Stimulated activated naive B cell treated with anti-CD40 and anti-IgM and Interleukin-4, amounts not matched to agents 10 μg/mL and 1 μg/mL and 100 μg/mL, for 72 hours (primary cell): ENCODE measurements at regions not wholly inside any gene's neighbourhood (a gene's known extent, or its start where the extent isn't known, plus 50 kb on each side); places are given as distances from the start of the nearest gene placed in this dataset.

Experiments
- ATAC-seq, 2 donors: fragments of 150-1000 bp; cut with Tn5 transposase; replicated peaks; 2 replicates each; pipeline ENCODE4 v1.10.0; 2021; ENCODE audit warnings: moderate library complexity in 1 of 2
- DNase-seq: peaks from one replicate; pipeline ENCODE4 v3.0.0; 2021
- H3K27ac Mint-ChIP-seq: one replicate; pipeline ENCODE4 v1.8.0; 2022; ENCODE audit warnings: mild to moderate bottlenecking, mixed read lengths
- H3K27me3 Mint-ChIP-seq, 2 donors: one replicate each; pipeline ENCODE4 v1.8.0; 2022; ENCODE audit warnings: mixed read lengths in 2 of 2
- H3K36me3 Mint-ChIP-seq, 2 donors: one replicate each; pipeline ENCODE4 v1.8.0; 2022; ENCODE audit warnings: mixed read lengths in 2 of 2, mild to moderate bottlenecking in 1 of 2
- H3K4me1 Mint-ChIP-seq, 2 donors: one replicate each; pipeline ENCODE4 v1.8.0; 2022; ENCODE audit warnings: mixed read lengths in 2 of 2, mild to moderate bottlenecking in 1 of 2
- H3K4me3 Mint-ChIP-seq, 2 donors: one replicate each; pipeline ENCODE4 v1.8.0; 2022; ENCODE audit warnings: mild to moderate bottlenecking in 2 of 2, mixed read lengths in 2 of 2, moderate library complexity in 1 of 2
- H3K9me3 Mint-ChIP-seq, 2 donors: one replicate each; pipeline ENCODE4 v1.8.0; 2022; ENCODE audit warnings: mixed read lengths in 2 of 2, mild to moderate bottlenecking in 1 of 2

DNA sequence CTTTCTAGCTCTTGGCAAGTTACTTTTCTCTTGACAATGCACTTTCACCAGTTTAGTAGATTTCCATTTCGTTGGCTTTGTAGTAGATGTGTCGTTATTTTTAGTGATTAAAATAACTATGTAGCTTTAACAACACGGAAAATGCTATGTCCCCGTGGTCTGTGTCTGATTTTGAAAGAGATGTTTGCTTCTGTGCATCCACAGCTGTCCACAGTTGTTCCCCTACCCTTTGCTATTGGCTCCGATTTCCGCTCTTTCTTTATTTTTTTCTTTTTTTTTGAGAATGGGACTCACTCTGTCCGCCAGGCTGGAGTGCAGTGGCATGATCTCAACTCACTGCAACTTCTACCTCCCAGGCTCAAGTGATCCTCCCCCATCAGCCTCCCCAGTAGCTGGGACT, 533.9 kb downstream of the IRX1 start:
- DNase-seq (no peak), ATAC-seq (no peak)
- Mint-ChIP-seq H3K4me1 (no peaks in the 10 kb centered on the region), H3K36me3 (no peaks in the 10 kb centered on the region), H3K9me3 (peaks cover 1 to 4% of the 10 kb centered on the region in 2 donors), H3K27me3 (peaks cover 0 to 2% of the 10 kb centered on the region in 2 donors), H3K4me3 (no peak overlapping the region), H3K27ac (no peak overlapping the region)

DNA sequence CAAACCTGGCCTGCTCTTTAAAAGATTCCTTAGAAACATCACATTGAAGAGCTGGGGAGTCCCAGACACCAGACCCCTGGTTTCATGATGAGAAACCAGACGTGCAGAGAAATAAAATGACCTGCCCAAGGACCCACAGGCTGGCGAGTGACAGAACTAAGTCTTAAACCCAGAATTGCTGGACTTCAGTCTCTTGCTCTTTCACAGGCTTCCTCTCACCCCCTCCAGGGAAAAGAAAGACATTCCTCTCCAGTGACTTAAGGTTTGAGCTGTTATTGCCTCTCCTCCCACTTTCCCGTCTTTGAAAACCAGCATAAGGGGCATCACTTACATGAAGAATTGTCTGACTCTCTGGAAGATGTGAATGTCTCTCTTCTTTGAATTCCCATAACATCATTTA, 535.2 kb downstream of the IRX1 start:
- Mint-ChIP-seq H3K27ac (no peak overlapping the region), H3K4me3 (no peak overlapping the region), H3K27me3 (no peaks in the 10 kb centered on the region), H3K9me3 (no peaks in the 10 kb centered on the region), H3K4me1 (no peaks in the 10 kb centered on the region), H3K36me3 (no peaks in the 10 kb centered on the region)
- ATAC-seq (no peak), DNase-seq (no peak)

DNA sequence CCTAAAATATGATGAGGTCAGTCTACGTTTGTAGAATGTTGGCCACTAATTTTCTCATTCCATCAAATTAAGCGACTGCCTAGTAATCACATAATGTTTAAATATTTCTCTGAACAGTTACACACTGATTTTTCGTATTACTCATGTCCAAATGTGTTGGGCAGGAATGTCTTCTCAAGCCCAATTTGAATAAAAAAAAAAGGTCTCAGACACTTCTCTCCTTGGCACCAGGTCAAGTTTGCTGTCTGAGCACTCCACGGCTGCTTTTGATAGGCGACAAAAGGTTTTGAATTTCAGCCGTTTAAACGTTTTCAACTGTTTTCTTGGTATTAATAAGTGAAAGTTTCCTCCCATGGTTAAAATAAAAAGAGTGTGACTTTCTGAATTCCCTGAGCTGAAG, 542.1 kb downstream of the IRX1 start:
- no peak for DNase-seq

DNA sequence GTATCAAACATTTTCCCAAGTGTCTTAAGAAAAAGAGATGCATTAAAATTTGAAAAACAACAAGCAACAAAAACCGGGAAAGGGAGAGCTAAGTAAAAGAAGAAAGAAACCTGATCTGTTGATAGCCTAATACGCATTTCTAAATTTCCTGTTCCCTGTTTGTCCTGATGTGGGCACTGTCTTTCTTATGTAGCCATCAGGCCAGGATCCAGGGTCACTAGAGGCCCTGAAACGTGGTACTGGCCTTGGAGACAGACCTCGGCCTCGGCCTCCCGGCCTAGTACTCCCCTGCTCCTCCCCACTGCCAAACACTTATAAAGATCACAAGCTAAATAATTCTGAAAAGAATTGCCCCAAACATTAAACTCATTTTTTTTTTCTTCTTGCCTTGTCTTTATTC, 547.2 kb downstream of the IRX1 start:
- Mint-ChIP-seq H3K9me3 (peaks cover 3 to 7% of the 10 kb centered on the region in 2 donors), H3K27ac (no peak overlapping the region), H3K36me3 (no peaks in the 10 kb centered on the region), H3K4me1 (no peaks in the 10 kb centered on the region), H3K27me3 (no peaks in the 10 kb centered on the region), H3K4me3 (no peak overlapping the region)
- no peak for ATAC-seq
- no peak for DNase-seq

More for the DNA sequence above, 542.1 kb downstream of the IRX1 start:
- no peaks in the 10 kb centered on the region for H3K27me3 Mint-ChIP-seq
- no peaks in the 10 kb centered on the region for H3K4me1 Mint-ChIP-seq
- H3K4me3 Mint-ChIP-seq: no peak overlapping the region
- ATAC-seq: no peak
- H3K27ac Mint-ChIP-seq: no peak overlapping the region
- H3K9me3 Mint-ChIP-seq: peaks cover 3 to 7% of the 10 kb centered on the region in 2 donors
- H3K36me3 Mint-ChIP-seq: no peaks in the 10 kb centered on the region

DNA sequence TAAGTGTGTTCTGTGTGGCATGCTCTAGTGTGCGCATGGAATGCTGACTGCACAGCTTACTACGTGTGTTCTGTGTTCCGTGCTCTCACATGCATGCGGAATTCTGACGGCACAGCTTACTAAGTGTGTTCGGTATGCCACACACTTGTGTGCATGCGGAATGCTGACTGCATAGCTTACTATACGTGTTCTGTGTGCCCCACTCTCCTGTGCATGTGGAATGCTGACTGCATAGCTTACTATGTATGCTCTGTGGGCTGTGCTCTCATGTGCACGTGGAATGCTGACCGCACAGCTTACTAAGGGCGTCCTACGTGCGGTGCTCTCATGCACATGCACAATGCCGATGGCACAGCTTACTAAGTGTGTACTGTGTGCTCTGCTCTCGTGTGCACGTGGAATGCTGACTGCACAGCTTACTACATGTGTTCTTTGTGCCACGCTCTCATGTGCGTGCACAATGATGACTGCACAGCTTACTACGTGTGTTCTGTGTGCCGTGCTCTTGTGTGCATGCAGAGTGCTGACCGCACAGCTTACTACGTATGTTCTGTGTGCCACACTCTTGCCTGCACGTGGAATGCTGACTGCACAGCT, 548.9 kb downstream of the IRX1 start:
- no peak overlapping the region for H3K27ac Mint-ChIP-seq
- peaks cover 2 to 7% of the 10 kb centered on the region in 2 donors for H3K9me3 Mint-ChIP-seq
- H3K4me1 Mint-ChIP-seq: no peaks in the 10 kb centered on the region
- no peak for ATAC-seq
- no peak overlapping the region for H3K4me3 Mint-ChIP-seq
- DNase-seq: no peak
- H3K36me3 Mint-ChIP-seq: no peaks in the 10 kb centered on the region
- no peaks in the 10 kb centered on the region for H3K27me3 Mint-ChIP-seq

DNA sequence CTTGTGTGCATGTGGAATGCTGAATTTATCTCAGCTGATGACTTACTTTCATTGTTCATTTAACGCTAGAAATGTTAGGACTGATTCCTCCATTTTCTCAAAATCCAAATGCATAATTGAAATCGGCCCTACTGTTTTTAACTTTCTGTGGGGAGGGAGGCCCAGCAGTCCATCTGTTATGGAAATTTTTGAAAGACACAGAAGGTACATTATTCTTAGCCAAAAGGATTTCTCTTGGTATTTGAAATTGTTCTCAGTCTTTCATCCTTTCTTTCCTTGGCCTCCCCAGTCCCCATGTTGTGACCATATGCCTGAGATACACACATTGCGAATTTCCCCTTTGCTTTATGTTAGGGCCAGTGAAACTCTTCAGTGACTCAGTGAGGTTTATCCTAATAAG, 549.9 kb downstream of the IRX1 start:
- ATAC-seq: no peak
- Mint-ChIP-seq H3K27ac (no peak overlapping the region), H3K4me3 (no peak overlapping the region), H3K9me3 (no peaks in the 10 kb centered on the region), H3K36me3 (no peaks in the 10 kb centered on the region), H3K27me3 (no peaks in the 10 kb centered on the region), H3K4me1 (no peaks in the 10 kb centered on the region)
- DNase-seq: no peak

DNA sequence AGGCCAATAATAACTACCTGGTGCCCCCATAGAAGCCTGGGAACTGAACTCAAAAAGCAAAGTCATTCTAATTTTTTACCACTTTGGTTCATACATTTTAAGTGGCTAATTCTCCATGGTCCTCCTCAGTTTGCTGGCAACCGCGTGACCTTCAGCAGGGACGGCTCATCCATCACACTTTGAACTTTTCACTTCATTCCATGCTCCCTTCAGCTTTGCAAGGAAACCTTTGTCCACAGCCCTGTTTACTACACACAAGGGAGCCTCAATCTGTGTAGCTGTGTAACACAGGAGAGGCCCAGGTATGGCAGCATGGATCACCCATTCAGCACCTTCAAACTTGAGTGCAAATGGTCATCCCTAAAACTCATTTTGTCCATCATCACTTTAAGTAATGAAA, 552.4 kb downstream of the IRX1 start:
- Mint-ChIP-seq H3K4me3 (no peak overlapping the region), H3K4me1 (no peaks in the 10 kb centered on the region), H3K9me3 (no peaks in the 10 kb centered on the region), H3K27me3 (no peaks in the 10 kb centered on the region), H3K36me3 (no peaks in the 10 kb centered on the region), H3K27ac (no peak overlapping the region)
- ATAC-seq (no peak), DNase-seq (no peak)

DNA sequence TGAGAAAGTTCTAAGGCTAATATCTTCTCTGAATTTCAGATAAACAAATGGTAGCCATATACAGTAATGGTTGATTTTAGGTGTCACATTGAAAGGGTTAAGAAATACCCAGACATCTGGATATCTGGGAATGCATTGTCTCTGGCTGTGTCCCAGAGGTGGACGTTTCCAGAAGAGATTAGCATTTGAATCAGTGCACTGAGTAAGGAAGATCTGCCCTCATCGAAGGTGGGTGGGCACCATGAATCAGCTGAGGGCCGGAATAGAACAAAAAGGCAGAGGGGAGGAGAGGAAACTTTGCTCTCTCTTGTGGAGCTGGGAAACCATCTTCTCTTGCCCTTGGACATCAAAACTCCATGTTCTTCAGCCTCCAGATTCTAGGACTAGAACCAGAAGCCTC, 554.4 kb downstream of the IRX1 start:
- ATAC-seq (no peak), DNase-seq (no peak)
- H3K4me1 Mint-ChIP-seq: no peaks in the 10 kb centered on the region
- H3K9me3 Mint-ChIP-seq: no peaks in the 10 kb centered on the region
- H3K27me3 Mint-ChIP-seq: no peaks in the 10 kb centered on the region
- no peak overlapping the region for H3K4me3 Mint-ChIP-seq
- H3K36me3 Mint-ChIP-seq: no peaks in the 10 kb centered on the region
- no peak overlapping the region for H3K27ac Mint-ChIP-seq

DNA sequence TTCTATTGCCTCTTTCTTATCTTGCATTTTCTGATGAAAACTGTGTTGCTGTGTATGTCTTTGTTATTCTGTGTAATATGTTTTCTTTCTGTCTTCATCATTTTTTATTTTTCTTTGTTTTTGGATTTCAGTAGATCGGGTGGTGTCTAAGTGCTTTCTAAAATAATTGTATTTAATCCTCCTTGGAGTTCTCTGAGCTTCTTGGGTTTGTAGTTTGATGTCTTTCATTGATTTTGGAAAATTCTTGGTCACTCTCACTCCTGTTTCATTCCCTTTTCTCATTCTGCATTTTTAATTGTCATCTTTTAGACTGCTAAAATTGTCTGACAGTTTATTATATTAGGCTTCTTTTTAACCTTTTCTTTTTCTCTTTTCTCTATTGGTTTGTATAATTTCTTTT, 560.5 kb downstream of the IRX1 start:
- DNase-seq: no peak

DNA sequence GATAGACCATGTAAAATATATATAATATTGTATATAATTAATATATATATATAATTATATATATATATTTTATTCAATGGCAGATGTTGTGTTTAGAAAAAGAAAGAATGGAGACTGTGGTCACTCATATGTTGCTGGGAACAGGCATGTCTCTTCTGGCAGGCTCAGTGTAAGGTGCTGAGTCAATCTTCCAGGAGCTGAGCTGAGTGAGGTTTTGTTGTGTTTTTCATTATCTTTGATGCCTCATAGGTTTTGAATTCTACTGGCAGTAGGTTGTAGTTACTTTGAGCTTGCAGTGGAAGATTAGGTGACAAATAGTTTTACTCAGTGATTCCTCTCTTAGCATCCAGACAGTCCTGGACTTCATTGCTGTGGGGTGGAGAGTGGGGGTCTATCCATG, 561.3 kb downstream of the IRX1 start:
- DNase-seq: no peak
- Mint-ChIP-seq H3K27ac (no peak overlapping the region), H3K4me1 (peaks cover 0 to 4% of the 10 kb centered on the region in 2 donors), H3K9me3 (no peaks in the 10 kb centered on the region), H3K4me3 (no peak overlapping the region), H3K36me3 (no peaks in the 10 kb centered on the region), H3K27me3 (no peaks in the 10 kb centered on the region)
- ATAC-seq: no peak

More for the DNA sequence above, 560.5 kb downstream of the IRX1 start:
- Mint-ChIP-seq H3K4me1 (peaks cover 0 to under 1% of the 10 kb centered on the region in 2 donors), H3K27me3 (no peaks in the 10 kb centered on the region), H3K9me3 (no peaks in the 10 kb centered on the region), H3K27ac (no peak overlapping the region), H3K4me3 (no peak overlapping the region), H3K36me3 (no peaks in the 10 kb centered on the region)
- no peak for ATAC-seq

DNA sequence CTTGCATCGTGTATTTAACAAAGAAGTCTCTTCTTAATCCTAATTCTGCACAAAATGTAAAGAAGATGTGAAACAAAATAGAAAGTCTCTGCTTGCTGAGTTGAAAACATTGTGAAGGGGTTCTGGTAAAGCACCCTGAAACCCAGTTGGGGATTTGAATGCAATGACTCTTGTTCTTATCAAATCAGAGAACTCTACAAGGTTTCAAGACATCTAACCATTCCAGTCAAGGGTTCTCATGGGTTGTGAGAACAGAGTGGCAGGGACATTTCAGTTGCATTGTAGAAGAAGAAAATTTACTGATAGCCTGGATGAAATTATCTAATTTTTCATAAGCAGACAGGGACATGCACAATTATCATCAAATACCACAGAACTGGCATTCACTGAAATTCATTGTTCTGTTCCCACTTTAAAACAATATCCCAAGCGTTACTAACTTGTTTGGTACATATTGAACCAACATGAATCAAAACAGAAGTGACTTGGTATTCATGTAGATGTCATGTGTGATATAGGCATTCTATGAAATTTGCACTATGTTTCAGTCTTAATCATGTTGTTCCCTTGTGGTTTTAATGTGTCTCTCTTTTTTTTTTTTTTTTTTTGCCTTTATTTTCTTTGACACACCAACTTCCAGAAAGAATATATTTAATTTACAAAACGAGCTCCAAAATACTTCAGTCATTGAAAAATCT, 563.3 kb downstream of the IRX1 start:
- Mint-ChIP-seq H3K27ac (no peak overlapping the region), H3K27me3 (no peaks in the 10 kb centered on the region), H3K4me3 (no peak overlapping the region), H3K9me3 (no peaks in the 10 kb centered on the region), H3K4me1 (peaks cover 0 to 4% of the 10 kb centered on the region in 2 donors), H3K36me3 (no peaks in the 10 kb centered on the region)
- DNase-seq (no peak), ATAC-seq (no peak)

DNA sequence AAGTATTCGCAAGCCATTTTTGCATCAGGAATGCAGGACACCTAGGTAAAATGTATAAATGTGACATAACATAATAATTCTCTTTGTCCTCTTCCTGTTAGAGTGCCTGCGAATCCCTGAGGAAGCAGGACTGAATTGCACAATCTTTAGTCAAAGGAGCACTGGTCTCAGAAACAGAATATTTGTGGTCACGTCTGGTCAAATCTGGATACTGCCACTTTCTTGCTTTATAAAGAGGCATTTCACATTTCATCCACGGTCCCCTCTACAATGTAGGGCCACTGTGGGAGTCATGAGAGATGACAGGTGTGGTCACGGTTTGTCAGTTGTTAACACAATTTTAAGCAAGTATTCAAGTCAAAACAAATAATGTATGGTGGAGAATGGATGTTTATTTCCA, 564.0 kb downstream of the IRX1 start:
- no peaks in the 10 kb centered on the region for H3K27me3 Mint-ChIP-seq

DNA sequence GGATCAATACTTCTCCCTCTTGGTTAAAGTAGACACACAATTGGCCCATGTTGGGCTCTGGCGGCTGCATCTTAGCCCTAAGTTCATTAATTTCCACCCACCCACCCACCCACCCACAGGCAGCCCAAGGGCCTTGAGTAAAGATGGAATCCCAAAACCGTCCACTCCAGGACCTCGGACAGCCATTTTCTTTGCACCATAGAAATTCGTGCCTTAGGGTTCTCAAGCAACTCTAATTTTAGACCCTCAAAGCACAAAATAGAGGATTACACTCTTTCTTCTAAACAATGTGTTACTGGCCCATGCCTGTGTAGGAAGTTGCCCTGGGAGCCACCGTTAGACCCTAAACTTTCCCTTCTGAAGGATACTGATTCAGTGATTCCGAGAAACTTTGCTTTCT, 568.5 kb downstream of the IRX1 start:
- ATAC-seq (no peak), DNase-seq (no peak)
- H3K27ac Mint-ChIP-seq: no peak overlapping the region
- no peaks in the 10 kb centered on the region for H3K9me3 Mint-ChIP-seq
- peaks cover 0 to 4% of the 10 kb centered on the region in 2 donors for H3K4me1 Mint-ChIP-seq
- no peak overlapping the region for H3K4me3 Mint-ChIP-seq
- no peaks in the 10 kb centered on the region for H3K27me3 Mint-ChIP-seq
- H3K36me3 Mint-ChIP-seq: no peaks in the 10 kb centered on the region

More for the DNA sequence above, 564.0 kb downstream of the IRX1 start:
- ATAC-seq: no peak
- H3K4me3 Mint-ChIP-seq: no peak overlapping the region
- H3K27ac Mint-ChIP-seq: no peak overlapping the region
- no peaks in the 10 kb centered on the region for H3K36me3 Mint-ChIP-seq
- no peak for DNase-seq
- H3K9me3 Mint-ChIP-seq: no peaks in the 10 kb centered on the region
- peaks cover 0 to 4% of the 10 kb centered on the region in 2 donors for H3K4me1 Mint-ChIP-seq

DNA sequence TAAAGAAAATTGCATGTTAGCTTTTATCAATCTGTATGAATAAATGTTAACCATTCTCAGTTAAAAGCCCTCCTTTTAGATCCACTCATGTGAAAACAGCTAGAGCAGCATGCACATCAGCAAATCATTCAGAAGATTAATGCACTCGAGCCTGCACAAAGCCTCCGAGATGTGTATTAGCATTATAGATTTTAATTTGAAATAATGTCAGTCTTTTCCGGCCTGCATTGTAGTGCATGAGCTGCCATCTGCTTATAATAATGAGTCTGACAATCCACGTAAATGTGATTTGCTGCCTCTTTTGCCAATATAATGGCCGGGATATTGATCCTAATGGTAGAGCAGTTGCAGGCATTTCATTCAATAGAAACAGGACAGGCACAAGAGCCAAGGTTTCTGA, 585.1 kb downstream of the IRX1 start:
- Mint-ChIP-seq H3K4me3 (no peak overlapping the region), H3K9me3 (peaks cover 12 to 23% of the 10 kb centered on the region in 2 donors), H3K4me1 (no peaks in the 10 kb centered on the region), H3K27me3 (no peaks in the 10 kb centered on the region), H3K27ac (no peak overlapping the region), H3K36me3 (peaks cover 0 to 2% of the 10 kb centered on the region in 2 donors)
- ATAC-seq: no peak
- DNase-seq: no peak

DNA sequence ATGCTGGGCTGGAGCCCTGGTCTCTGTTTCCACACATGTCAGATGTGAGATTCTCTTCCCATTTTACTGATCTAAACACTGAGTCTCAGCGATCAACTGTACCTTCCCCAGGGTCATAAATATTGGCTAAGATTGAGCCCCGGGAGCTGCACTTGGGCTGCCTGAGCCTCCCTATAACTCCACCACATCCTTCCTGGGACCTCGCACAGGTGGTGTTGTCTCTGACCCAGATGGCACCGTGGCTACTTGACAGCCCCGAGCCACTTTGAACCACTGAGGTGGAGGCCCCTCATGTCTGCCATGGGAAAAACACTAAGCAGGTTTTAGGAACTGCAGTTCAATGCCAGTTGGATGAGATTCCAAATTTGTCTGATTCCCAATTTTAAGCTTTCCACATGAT, 586.5 kb downstream of the IRX1 start:
- peaks cover 0 to 2% of the 10 kb centered on the region in 2 donors for H3K36me3 Mint-ChIP-seq
- no peak overlapping the region for H3K4me3 Mint-ChIP-seq
- no peak overlapping the region for H3K27ac Mint-ChIP-seq
- no peak for ATAC-seq
- peaks cover 11 to 19% of the 10 kb centered on the region in 2 donors for H3K9me3 Mint-ChIP-seq
- H3K4me1 Mint-ChIP-seq: no peaks in the 10 kb centered on the region
- no peak for DNase-seq
- no peaks in the 10 kb centered on the region for H3K27me3 Mint-ChIP-seq
